GM18861 (cell line): ENCODE measurements at regions not wholly inside any gene's neighbourhood (a gene's known extent, or its start where the extent isn't known, plus 50 kb on each side); places are given as distances from the start of the nearest gene placed in this dataset.

Source experiments
- ATAC-seq: cut with Tn5 transposase; IDR thresholded peaks from one replicate; pipeline ENCODE4 v1.9.1; 2021; ENCODE audit not compliant: unreplicated experiment

- ATAC-seq = no peak
These were observed 1206.3 kb upstream of the CNTN5 start for GRCh38 chr11:97814325-97814959.

GRCh38 chr11:97815667-97816066 lies 1205.1 kb upstream of the CNTN5 start:
- ATAC-seq = no peak

GRCh38 chr11:97832451-97832850 lies 1188.3 kb upstream of the CNTN5 start:
- no peak for ATAC-seq

GRCh38 chr11:97833412-97833811 lies 1187.3 kb upstream of the CNTN5 start:
- no peak for ATAC-seq

GRCh38 chr11:97844016-97844415 lies 1176.7 kb upstream of the CNTN5 start:
- no peak for ATAC-seq

- ATAC-seq = no peak
These were observed 1173.0 kb upstream of the CNTN5 start for GRCh38 chr11:97847730-97848129.

GRCh38 chr11:97850701-97851100 lies 1170.0 kb upstream of the CNTN5 start:
- ATAC-seq = no peak

GRCh38 chr11:97854357-97854756 lies 1166.4 kb upstream of the CNTN5 start:
- no peak for ATAC-seq

GRCh38 chr11:97854877-97855276 lies 1165.9 kb upstream of the CNTN5 start:
- no peak for ATAC-seq

- no peak for ATAC-seq
These were observed 1164.1 kb upstream of the CNTN5 start for GRCh38 chr11:97856666-97857065.

- no peak for ATAC-seq
These were observed 1160.5 kb upstream of the CNTN5 start for GRCh38 chr11:97860237-97860636.

GRCh38 chr11:97862021-97862420 lies 1158.7 kb upstream of the CNTN5 start:
- no peak for ATAC-seq

- ATAC-seq = no peak
These were observed 1155.2 kb upstream of the CNTN5 start for GRCh38 chr11:97865424-97866012.

GRCh38 chr11:97871816-97872215 lies 1148.9 kb upstream of the CNTN5 start:
- ATAC-seq = no peak

- ATAC-seq = no peak
These were observed 1140.5 kb upstream of the CNTN5 start for GRCh38 chr11:97880209-97880608.

- ATAC-seq = no peak
These were observed 1137.7 kb upstream of the CNTN5 start for GRCh38 chr11:97883086-97883485.

- no peak for ATAC-seq
These were observed 1132.1 kb upstream of the CNTN5 start for GRCh38 chr11:97888641-97889040.

- ATAC-seq = no peak
These were observed 1130.3 kb upstream of the CNTN5 start for GRCh38 chr11:97890466-97890865.

- no peak for ATAC-seq
These were observed 1127.1 kb upstream of the CNTN5 start for GRCh38 chr11:97893612-97894011.

- ATAC-seq = no peak
These were observed 1125.8 kb upstream of the CNTN5 start for GRCh38 chr11:97894978-97895377.

GRCh38 chr11:97895572-97895971 lies 1125.2 kb upstream of the CNTN5 start:
- ATAC-seq = no peak

GRCh38 chr11:97902828-97903227 lies 1117.9 kb upstream of the CNTN5 start:
- no peak for ATAC-seq

- ATAC-seq = no peak
These were observed 1115.6 kb upstream of the CNTN5 start for GRCh38 chr11:97905101-97905500.
